CD4-positive, alpha-beta T cell treated with Interleukin-4 for 4 hours (primary cell): ENCODE measurements at regions not wholly inside any gene's neighbourhood (a gene's known extent, or its start where the extent isn't known, plus 50 kb on each side); places are given as distances from the start of the nearest gene placed in this dataset.
A peak's percentile ranks its signal among the peaks of the same experiment; 100 is the strongest.

Experiments
- DNase-seq: peaks from one replicate; pipeline ENCODE4 v3.0.0-alpha.2; 2020

DNA sequence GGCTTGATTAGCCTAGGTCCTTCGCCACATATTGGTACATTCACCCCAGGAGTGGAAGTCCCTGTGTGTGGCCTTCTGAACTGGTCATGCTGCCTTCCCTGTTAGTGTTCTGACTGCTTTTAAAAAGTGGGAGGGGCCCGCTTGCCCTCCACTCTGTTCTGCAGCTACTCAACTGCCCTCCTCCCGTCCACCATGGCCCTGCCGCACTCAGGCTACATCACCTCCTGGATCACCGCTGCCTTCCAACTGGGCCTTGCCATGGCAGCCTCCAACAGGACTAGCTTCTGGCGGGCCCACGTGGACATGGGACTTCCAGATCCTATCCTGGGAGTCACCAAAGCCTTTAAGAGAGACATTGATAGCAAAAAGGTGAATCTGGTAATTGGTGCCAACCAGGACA lies 152.1 kb upstream of the USP24 start:
- no peak for DNase-seq

DNA sequence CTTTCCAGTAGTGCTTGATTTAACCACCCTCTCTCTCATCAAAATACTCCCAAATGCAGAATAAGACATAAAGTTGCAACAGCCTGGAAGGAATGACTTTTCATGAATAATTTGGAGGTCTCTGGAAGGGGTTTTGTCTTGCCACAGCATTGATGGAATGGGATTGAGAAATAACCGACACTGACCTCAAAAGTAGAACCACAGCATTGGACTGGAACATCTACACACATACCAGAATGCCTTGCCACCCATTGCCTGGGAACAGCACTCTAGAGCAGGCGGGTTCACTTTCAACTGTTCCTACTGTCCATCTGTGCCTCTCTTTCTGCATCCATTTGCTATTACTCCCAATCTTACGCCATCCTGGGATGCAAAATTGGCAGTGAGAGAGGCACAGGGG lies 149.1 kb upstream of the USP24 start:
- DNase-seq, result no peak

DNA sequence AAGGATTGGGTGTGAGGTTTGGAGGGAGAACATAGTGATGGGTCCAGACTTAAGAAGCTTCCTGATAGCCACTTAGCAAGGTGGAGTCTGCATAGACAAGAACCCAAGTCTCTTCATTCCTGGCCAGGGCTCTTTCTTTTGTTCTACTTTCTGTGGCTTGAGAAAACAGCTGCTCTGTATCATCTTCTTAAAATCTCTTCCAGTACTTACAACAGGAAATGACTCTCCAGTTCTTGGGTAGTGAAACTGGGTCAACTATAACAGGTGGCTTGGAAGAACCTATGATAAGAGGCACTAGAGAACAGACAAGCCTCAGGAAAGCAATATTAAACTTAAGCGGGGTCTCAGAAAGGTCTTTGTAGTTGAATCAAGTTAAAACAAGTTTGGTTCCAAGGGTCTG lies 148.1 kb upstream of the USP24 start:
- peak; percentile 34 for DNase-seq

DNA sequence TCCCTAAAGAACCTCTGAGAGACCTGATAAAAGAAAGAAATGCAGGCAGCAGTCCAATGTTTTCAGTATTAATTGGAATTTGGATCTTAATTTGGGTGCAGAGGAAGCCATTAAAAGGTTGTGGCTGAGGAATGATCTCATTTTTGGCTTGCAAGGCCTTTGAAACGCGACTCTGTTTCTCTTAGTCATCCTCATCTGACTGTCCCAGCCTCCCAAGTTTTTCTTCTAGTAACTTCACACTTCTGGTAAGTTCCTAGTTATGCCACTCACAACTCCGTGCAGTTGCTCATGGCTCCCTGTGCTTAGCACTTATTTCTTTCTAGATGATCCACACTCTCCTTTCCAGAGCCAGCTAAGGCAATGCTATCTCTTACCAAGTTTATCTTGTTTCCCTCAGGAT lies 147.4 kb upstream of the USP24 start:
- no peak for DNase-seq

DNA sequence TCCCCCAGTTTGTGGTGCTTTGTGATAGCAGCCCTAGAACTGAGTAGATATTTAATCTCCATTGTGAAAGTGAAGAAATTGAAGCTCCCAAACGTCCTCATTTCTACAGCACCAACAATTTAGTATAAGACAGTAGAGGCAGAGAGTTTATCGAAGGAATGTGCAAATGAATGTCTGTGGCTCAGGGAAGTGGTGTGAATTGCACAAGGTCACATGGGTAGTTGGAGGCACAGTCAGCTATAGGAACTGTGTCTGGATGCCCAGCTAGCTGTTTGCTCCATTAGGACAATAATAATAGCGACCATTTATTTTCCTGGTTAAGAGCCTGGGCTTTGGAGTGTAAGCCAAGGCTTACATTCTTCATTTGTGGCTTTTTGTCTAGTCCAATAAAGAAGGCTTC lies 144.4 kb upstream of the USP24 start:
- DNase-seq, result no peak

DNA sequence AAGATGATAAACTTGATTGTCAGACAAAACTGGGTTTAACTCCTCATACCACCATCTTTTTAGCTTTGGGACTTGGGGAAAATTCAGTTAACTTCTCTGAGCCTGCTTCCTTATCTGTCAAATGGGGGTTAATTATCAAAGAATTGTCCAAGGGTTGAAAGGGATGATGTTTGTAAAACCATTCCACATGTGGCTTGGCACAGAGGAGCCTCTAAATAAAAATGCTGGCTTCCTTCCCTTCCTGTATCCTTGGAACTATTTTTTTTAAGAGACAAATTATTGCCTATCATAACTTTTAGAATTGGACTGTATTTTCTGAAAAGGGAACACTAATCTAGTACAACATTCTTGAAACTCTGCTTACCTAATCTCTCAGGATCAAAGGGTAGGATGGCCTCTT lies 143.4 kb upstream of the USP24 start:
- DNase-seq, result no peak

DNA sequence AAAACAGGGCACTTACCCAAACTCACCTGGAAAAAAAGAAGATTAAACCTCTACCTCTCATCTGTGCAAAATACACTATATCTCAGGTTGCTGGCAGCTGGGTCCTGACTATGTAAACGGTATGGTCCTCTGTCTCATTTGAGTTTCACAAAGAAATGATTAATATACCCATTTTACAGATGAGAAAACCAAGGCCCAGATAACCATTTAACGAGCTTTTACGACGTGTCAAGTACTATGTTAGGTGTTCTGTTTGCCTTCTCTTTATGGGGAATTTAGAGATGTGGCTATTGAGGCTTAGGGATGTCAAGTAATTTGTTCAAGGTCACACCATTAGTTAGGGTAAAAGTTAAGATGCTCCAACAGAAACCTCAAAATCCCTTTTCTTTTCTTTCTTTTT lies 140.4 kb upstream of the USP24 start:
- no peak for DNase-seq

DNA sequence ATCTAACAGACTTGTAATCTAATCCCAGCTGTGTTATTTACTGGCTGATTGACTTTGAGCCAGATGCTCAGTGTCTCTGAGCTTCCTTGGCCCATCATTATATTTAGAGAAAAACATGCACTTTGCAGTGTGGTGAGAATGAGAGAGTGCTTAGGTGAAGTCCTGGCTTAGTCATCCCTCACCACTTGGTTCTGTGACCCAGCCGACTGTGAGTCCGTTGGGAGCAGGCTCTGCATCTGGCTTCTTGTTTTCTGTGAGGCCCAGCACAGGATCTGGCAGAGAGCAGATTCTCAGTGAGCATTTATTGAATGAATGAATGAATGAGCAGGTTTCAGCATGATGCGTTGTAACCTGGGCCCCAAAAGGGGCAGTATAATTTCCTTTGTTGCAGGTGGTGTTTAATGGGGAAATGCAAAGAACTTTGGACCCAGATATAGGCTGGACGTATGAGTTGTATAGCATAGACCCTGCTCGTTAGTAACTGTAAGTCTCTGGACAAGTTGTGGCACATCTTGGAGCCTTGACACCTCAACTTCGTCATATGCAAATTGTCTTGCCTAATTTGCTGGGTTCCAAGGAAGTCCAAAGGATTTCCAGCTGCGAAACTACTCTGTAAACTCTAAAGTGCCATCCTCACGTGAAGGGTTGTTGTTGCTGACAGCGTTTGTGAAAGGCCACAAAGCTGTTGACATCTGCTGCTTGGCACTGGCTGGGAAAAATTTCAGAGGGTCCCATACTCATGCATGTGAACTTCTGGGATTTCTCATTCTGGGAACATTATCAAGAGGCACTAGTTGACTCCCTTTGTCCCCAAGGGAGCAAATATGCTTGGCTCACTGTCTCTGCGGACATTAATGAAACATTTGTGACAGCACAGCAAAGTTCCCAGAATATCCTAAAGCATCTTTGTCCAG lies 138.8 kb upstream of the USP24 start:
- no peak for DNase-seq

DNA sequence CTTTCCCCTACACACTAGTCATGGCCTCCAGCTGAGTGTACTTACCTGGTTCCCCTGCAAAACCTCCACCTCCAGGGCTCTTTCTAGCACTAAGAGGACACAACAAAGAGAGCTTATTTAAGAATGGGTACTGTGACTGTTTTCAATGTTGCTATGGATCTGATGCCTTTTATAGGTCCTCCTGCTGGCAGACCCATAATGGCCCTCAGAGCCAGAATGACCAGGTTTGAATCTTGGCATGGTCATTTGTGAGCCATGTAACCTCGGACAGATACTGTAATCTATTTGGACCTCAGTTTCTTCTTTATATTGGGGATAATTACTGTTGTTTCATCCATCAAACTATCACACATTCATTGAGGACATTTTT lies 137.6 kb upstream of the USP24 start:
- no peak for DNase-seq

DNA sequence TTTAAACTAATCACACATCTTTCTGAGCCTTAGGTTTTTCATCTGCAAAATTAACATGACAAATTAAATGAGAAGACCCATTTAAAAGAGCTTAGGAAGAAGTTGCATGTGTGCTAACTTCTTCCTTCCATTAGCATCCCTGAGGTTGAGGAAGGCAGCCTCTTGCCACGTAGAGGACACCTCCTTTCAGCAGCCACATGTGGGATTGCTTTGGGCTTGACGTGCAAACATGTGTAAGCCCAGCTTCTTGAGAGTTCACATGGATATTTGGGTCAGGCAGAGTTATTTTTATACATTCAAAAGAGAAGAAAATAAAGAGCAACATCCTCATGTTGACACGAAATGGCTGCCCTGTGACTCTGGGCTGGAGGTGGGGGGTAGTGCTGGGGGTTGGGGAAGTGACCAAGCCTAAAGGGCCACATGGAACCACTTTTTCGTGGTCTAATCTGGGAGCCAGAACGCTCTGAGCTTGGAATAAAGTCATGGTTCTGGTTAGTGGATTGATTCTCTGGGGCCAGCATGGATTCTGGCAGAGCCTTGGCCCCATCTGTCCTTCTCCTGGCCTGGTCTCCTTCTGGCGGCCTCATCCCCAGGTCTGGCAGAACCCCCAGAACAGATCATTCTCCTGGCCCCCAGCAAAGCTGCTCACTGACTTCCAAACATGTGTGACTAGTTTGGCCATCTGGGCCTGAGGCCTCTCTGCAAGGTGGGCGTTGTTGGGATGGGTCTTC lies 137.1 kb upstream of the USP24 start:
- DNase-seq, result no peak

DNA sequence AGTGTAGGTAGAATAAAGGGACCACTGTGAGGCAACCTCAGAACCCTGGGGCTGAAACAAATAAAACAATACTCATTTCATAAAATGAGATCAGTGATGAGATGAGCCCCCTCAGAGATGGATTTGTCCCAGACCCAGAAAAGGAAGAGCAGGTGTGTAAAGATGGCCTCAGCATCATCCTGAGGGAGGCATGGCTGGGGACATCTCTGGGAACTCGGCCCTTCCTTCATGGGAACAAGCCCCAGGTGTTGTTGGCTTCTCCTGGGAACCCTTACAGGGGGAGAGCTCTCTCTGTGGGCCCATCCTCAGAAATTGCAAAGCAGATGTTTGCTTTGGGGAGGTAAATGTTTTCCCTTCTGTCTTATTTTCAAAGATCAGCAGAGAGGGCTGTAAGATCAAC lies 133.2 kb upstream of the USP24 start:
- DNase-seq, result no peak

DNA sequence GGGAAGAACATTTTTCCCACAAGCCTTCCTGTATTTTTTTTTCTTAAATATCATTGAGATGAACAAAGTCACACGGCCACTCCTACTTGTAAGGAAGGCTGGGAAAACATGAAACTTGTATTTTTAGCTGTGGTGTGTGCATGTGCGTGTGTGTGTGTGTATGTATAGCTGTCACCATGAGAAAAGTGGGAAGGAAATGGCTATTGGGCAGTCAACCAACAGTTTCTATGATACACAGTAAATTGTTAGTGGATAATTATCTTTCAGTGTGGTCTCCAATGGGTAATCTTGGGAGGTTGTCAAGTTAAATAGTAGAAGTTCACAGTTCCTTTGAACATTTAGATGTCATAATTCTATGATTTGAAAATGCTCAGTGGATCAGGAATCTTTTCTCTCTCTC lies 132.7 kb upstream of the USP24 start:
- no peak for DNase-seq

DNA sequence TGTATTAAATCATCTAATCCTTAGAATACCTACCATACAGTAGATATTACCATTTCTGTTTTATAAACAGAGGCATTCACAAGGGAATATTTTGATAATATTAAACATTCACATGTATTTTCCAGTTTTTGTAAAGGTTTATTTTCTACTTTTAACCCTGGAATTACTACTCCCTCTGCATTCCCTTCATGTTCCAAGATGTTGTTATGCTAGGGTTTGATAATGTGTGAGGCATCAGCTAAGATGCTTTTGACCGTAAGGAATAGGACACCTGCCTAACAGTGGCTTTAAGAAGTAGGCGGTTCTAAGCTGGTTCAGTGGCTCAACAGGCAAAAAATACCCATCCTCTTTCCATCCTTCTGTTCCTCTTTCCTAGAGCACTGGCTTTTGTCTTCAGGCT lies 131.9 kb upstream of the USP24 start:
- no peak for DNase-seq

DNA sequence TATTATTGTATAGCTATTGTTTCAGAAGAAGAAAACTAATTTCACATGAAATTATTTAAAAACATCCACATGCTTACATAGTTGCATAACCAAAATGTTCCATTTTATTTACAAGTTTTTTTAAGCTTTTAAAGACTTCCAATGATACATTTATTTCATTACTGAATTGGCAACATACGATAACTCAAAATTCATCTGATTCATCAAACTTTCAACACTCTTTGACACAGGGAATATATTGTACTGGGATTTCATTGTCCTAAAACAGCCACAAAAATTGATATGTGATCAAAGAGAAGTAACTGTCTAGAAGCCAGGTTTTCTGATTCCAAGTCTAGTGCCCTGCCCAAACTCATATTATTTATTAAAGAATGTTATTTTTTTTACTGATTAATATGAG lies 131.4 kb upstream of the USP24 start:
- DNase-seq, result no peak

DNA sequence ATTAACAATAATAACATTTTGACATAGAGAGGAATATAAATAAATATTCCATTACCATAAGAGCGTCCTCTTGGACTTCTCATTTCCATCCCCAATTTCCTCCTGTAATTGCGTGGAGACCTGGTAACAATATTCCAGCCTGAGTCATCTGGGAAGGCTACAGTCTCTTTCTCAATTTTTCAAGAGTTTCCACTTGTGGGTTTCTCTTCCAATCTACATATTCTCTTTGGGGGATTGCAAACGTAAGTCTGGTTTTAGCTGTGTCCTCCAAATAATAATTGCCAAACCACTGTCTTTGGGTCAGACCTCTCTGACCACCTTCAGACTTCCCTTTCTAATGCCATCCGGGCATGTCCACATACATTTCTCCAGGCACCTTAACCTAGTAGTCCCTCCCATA lies 124.5 kb upstream of the USP24 start:
- no peak for DNase-seq

DNA sequence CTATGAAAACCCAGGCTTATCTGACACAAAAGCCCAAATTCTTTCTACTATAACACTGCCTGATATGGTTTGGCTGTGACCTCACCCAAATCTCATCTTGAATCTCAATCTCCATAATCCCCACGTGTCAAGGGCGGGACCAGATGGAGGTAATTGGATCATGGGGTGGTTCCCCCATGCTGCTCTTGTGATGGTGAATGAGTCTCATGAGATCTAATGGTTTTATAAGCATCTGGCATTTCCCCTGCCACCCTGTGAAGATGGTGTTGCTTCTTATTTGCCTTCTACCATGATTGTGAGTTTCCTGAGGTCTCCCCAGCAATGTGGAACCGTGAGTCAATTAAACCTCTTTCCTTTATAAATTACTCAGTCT lies 123.3 kb upstream of the USP24 start:
- DNase-seq, result no peak

DNA sequence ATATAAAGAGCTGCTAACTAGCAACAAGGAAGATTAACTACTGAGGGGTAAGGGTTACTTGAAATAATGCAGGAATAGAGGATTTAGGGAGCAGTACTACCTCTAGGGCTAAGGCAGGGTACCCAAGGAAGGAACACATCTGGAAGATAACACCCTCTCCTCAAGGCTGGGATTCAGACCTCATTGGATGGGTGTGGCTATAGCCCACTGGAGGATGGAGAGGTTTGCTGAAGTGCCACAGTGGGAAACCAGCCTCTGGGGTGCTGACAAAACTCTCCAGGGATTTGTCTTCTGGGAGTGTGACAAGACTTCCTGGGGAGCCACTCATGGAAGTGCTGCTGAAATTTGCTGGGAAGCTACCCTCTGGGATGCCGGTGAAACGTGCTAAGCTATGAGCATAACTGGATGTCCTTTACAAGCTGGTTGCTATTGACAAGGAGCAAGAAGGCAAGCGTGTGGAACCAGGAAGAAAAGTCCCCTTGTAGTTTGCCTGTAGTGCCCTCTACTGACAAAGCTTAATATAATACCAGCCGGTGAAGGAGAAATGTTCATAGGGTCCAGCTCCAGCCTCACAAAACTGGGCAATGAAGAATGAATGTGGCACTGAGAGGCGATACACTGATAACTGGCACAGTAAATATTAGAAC lies 122.8 kb upstream of the USP24 start:
- peak; percentile 24 for DNase-seq

DNA sequence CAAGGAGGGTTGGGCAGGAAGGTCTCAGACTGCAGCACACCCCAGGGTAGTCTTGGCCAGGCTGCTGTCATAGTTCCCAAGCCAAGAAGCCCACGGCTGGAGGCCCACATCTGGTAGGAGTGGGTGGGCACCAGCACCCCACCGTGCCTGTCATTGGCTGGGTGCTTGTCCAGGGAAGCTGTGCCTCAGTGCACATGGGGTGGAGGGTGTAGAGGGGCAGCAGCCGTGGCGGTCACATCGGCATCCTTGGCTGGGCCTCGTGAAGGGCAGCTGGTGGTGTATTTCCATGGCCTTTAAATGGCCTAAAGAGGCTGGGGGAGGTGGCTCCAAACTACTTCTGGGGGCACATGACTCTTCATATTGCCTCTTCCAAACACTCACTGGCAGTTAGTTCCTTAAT lies 119.6 kb upstream of the USP24 start:
- no peak for DNase-seq

DNA sequence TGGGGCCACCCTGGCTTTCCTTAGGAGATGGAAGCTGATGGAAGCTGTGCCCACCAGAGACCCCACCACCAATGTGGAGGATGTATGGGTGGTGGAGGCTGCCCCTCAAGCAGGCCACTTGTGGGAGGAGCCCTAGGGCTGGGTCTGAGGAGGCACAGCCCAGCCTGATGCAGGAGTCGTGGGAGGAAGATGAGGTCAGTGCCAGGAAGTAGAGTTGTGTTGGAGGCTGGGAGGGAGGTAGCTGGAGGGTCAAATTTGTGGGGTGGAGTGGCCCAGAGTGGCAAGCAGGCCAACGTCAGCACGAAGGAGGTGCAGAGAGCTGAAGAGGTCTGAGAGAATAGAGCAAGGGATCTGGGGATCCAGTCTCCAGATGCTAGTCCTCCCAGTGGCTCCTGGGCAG lies 119.0 kb upstream of the USP24 start:
- no peak for DNase-seq

DNA sequence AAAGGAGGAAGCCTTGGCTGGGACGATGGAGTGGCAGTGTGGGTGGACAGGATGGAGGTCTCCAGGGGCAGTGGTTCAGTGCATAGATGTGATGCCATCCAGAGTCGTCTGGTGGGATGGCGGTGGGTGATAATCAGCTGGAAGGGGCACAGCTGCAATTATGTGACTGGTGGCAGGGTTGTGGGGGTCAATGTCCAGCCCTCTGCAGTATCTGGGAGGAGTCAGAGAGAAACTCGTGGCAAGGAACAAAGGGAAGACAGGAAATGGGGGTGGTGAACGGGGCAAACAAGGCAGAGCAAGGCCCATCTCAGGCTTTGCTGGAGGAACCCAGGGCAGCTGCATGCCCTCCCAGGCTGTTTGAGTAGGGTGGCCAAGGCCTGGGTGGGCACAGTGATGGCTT lies 118.3 kb upstream of the USP24 start:
- no peak for DNase-seq

DNA sequence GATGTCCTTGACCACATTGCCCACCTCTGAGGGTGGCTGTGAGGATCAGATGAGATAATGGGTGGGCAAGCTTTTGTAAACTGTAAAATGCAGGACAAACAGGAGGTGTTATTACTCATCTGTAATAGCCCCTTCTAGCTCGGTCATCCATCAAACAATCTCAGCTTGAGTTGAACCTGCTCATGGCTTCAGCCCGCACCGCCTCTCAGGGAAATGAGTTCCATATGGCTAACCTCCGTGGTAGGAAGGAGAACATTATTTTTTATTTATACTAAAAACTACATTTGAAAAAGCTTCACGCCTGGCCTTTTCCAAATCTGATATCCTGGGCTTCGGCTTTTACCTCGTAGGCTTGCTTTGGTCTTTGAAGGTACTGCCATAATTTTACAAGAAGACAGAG lies 116.2 kb upstream of the USP24 start:
- no peak for DNase-seq

DNA sequence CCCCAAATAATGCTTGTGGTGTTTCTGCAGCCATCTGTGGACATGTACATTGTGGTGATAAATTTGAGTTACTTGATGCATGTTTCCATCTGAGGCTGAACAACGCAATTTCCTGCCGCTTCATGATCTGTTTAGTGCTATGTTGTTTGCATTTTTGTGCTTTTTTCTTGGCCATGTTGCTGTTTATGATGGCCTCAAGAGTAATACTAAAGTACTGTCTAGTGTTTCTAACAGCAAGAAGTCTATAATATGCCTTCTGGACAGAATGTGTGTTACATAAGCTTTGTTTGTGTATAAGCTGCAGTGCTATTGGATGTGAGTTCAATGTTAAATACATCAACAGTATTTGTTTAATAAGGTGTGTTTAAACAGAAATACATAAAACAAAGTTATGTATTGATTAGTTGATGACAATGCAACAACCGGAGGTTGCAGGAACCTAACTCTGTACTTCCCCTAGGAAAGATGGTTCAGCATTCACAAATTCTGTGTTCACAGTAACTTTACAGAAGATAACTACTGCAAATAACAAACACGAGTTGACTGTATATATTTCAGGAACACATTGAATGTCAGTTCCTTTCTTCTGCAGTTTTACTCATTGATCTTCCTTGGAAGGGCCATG lies 114.8 kb upstream of the USP24 start:
- no peak for DNase-seq

DNA sequence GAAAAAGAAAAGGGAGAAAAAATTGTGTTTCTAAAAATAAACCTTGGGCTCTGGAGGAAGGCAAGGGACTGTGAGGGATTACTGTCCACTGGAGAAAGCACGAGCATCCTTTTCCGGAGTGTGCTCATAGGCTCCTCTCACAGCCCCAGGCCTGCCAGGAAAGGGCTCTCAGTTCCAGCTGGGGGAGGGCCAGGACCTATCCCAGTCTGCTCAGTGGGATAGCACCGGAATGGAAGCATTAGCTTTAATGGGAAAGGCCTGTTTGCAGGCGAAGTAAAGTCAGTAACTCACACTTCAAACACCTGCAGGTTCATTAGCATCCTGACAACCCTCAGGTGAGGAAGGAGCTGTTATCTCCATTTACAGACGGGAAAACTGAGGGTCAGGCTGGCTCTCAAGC lies 113.9 kb upstream of the USP24 start:
- DNase-seq, result no peak
